ENCODE measurements at regions not wholly inside any gene's neighbourhood (a gene's known extent, or its start where the extent isn't known, plus 50 kb on each side); places are given as distances from the start of the nearest gene placed in this dataset.

GRCh38 chr10:21055339-21056135 is 158.4 kb upstream of the NEBL start:
- TF ChIP-seq FOXP2 (optimal IDR thresholded peaks at IDR 0.05; ENCODE audit: borderline replicate concordance, extremely low read depth, extremely low read length, insufficient read depth), result no peak
- no peak for TF ChIP-seq TAF1 (IDR thresholded peaks at IDR 0.05; ENCODE audit: borderline replicate concordance, insufficient read depth, low read length)
- TF ChIP-seq POLR2AphosphoS5 (IDR thresholded peaks at IDR 0.05; ENCODE audit: low read depth, low read length), result no peak
- TF ChIP-seq REST (IDR thresholded peaks at IDR 0.05; ENCODE audit: insufficient read depth in 1 of 2, low read depth in 2 of 2, low read length in 2 of 2), result no peak
- TF ChIP-seq SIN3A (IDR thresholded peaks at IDR 0.05; ENCODE audit: borderline replicate concordance, insufficient read depth, low read length), result no peak

GRCh38 chr10:21053953-21054690 is 157.0 kb upstream of the NEBL start:
- no peak for TF ChIP-seq TAF1 (IDR thresholded peaks at IDR 0.05; ENCODE audit: borderline replicate concordance, insufficient read depth, low read length)
- no peak for TF ChIP-seq SIN3A (IDR thresholded peaks at IDR 0.05; ENCODE audit: borderline replicate concordance, insufficient read depth, low read length)
- TF ChIP-seq POLR2AphosphoS5 (IDR thresholded peaks at IDR 0.05; ENCODE audit: low read depth, low read length), result no peak
- no peak for TF ChIP-seq REST (IDR thresholded peaks at IDR 0.05; ENCODE audit: insufficient read depth in 1 of 2, low read depth in 2 of 2, low read length in 2 of 2)
- no peak for TF ChIP-seq FOXP2 (optimal IDR thresholded peaks at IDR 0.05; ENCODE audit: borderline replicate concordance, extremely low read depth, extremely low read length, insufficient read depth)

GRCh38 chr10:21052709-21053104 is 155.6 kb upstream of the NEBL start:
- TF ChIP-seq FOXP2 (optimal IDR thresholded peaks at IDR 0.05; ENCODE audit: borderline replicate concordance, extremely low read depth, extremely low read length, insufficient read depth) (no peak), POLR2AphosphoS5 (IDR thresholded peaks at IDR 0.05; ENCODE audit: low read depth, low read length) (no peak), TAF1 (IDR thresholded peaks at IDR 0.05; ENCODE audit: borderline replicate concordance, insufficient read depth, low read length) (no peak), SIN3A (IDR thresholded peaks at IDR 0.05; ENCODE audit: borderline replicate concordance, insufficient read depth, low read length) (no peak), REST (IDR thresholded peaks at IDR 0.05; ENCODE audit: insufficient read depth in 1 of 2, low read depth in 2 of 2, low read length in 2 of 2) (no peak)

- TF ChIP-seq FOXP2 (optimal IDR thresholded peaks at IDR 0.05; ENCODE audit: borderline replicate concordance, extremely low read depth, extremely low read length, insufficient read depth) (no peak), POLR2AphosphoS5 (IDR thresholded peaks at IDR 0.05; ENCODE audit: low read depth, low read length) (no peak), TAF1 (IDR thresholded peaks at IDR 0.05; ENCODE audit: borderline replicate concordance, insufficient read depth, low read length) (no peak), REST (IDR thresholded peaks at IDR 0.05; ENCODE audit: insufficient read depth in 1 of 2, low read depth in 2 of 2, low read length in 2 of 2) (no peak), SIN3A (IDR thresholded peaks at IDR 0.05; ENCODE audit: borderline replicate concordance, insufficient read depth, low read length) (no peak)
Observed at GRCh38 chr10:21052072-21052708, 155.1 kb upstream of the NEBL start.

Measured in PFSK-1 (cell line).